Type B pancreatic cell (in vitro differentiated cells): ENCODE measurements at regions not wholly inside any gene's neighbourhood (a gene's known extent, or its start where the extent isn't known, plus 50 kb on each side); places are given as distances from the start of the nearest gene placed in this dataset.

Experiments used
- DNase-seq: peaks from one replicate; pipeline ENCODE4 v3.0.0; 2021; ENCODE audit warnings: mixed read lengths; ENCODE audit not compliant: unreplicated experiment; ENCODE audit errors: extremely low spot score
- H3K27ac Mint-ChIP-seq: 2 replicates; pipeline ENCODE4 v1.8.0; 2021; ENCODE audit warnings: mild to moderate bottlenecking, mixed read lengths
- H3K27me3 Mint-ChIP-seq: 2 replicates; pipeline ENCODE4 v1.8.0; 2021; ENCODE audit warnings: mixed read lengths
- H3K36me3 Mint-ChIP-seq: 2 replicates; pipeline ENCODE4 v1.8.0; 2021; ENCODE audit warnings: mixed read lengths
- H3K4me1 Mint-ChIP-seq: one replicate; pipeline ENCODE4 v1.8.0; 2021; ENCODE audit warnings: mixed read lengths; ENCODE audit not compliant: unreplicated experiment
- H3K4me3 Mint-ChIP-seq: 2 replicates; pipeline ENCODE4 v1.8.0; 2021; ENCODE audit warnings: mild to moderate bottlenecking, mixed read lengths
- H3K9me3 Mint-ChIP-seq: 2 replicates; pipeline ENCODE4 v1.8.0; 2021; ENCODE audit warnings: mixed read lengths
- TF ChIP-seq, protein P1 (sequence below): fragments of 200-600 bp; sonication (generic); conservative IDR thresholded peaks from 2 replicates; pipeline ENCODE4 v1.5.0; 2021; ENCODE audit warnings: antibody characterized with exemption, mild to moderate bottlenecking

GRCh38 chr6:82570083-82570482 is 206.5 kb downstream of the TPBG start:
- Mint-ChIP-seq H3K4me1 (peaks cover 24% of the 10 kb centered on the region), H3K27ac (no peak overlapping the region), H3K4me3 (no peak overlapping the region), H3K36me3 (no peaks in the 10 kb centered on the region), H3K27me3 (no peaks in the 10 kb centered on the region), H3K9me3 (no peaks in the 10 kb centered on the region)
- TF ChIP-seq, protein P1, sequence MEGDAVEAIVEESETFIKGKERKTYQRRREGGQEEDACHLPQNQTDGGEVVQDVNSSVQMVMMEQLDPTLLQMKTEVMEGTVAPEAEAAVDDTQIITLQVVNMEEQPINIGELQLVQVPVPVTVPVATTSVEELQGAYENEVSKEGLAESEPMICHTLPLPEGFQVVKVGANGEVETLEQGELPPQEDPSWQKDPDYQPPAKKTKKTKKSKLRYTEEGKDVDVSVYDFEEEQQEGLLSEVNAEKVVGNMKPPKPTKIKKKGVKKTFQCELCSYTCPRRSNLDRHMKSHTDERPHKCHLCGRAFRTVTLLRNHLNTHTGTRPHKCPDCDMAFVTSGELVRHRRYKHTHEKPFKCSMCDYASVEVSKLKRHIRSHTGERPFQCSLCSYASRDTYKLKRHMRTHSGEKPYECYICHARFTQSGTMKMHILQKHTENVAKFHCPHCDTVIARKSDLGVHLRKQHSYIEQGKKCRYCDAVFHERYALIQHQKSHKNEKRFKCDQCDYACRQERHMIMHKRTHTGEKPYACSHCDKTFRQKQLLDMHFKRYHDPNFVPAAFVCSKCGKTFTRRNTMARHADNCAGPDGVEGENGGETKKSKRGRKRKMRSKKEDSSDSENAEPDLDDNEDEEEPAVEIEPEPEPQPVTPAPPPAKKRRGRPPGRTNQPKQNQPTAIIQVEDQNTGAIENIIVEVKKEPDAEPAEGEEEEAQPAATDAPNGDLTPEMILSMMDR = no peak
- DNase-seq = no peak

- Mint-ChIP-seq H3K4me3 (no peak overlapping the region), H3K9me3 (peaks cover 9% of the 10 kb centered on the region), H3K27me3 (no peaks in the 10 kb centered on the region), H3K36me3 (no peaks in the 10 kb centered on the region), H3K27ac (no peak overlapping the region), H3K4me1 (peaks cover 24% of the 10 kb centered on the region)
- DNase-seq = no peak
- TF ChIP-seq, protein P1 = no peak
Observed at GRCh38 chr6:82571455-82571854, 207.8 kb downstream of the TPBG start.

DNA sequence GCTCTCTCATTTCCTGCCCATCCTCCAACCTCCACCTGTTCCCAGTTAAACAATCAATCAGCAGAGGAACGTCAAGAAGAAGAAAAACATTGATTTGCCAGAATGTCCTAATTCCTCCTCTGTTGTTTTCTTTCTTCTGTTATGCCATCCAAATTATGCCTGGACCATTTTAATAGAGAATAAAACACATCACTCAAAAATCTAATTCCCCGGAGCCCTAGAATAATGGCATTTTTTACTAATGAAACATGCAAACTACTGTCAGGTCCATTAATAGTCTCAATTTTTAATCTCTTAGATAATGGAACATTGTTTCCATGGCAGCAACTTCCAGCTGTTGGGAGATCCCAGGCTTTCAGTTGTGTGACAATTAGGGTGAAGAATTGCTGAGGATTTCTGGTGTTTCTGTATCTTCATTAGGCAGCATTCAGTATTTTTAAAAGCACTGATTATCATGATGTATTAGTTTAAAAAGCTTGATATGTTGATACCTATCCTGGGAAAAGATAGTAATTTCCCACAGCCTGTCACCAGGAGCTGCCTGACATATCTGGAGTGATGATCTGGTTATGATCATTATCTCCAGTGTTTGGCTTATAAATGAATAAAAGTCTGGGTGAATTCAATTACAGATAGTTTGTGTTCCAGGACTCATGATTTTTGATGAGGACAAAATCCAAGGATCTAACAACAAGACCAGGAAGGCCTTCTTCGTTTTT is 209.8 kb downstream of the TPBG start:
- Mint-ChIP-seq H3K36me3 (no peaks in the 10 kb centered on the region), H3K27ac (no peak overlapping the region), H3K27me3 (no peaks in the 10 kb centered on the region), H3K4me3 (no peak overlapping the region), H3K9me3 (peaks cover 9% of the 10 kb centered on the region), H3K4me1 (peaks cover 24% of the 10 kb centered on the region)
- TF ChIP-seq, protein P1 = no peak
- no peak for DNase-seq

GRCh38 chr6:82576284-82576683 is 212.7 kb downstream of the TPBG start:
- Mint-ChIP-seq H3K27ac (no peak overlapping the region), H3K4me3 (no peak overlapping the region), H3K27me3 (no peaks in the 10 kb centered on the region), H3K9me3 (peaks cover 12% of the 10 kb centered on the region), H3K4me1 (peaks cover 10% of the 10 kb centered on the region), H3K36me3 (no peaks in the 10 kb centered on the region)
- TF ChIP-seq, protein P1 = no peak
- no peak for DNase-seq

- no peak overlapping the region for H3K27ac Mint-ChIP-seq
Observed at GRCh38 chr6:82584194-82584695, 220.6 kb downstream of the TPBG start.

More at GRCh38 chr6:82584194-82584695, 220.6 kb downstream of the TPBG start:
- TF ChIP-seq, protein P1 = no peak
- Mint-ChIP-seq H3K27me3 (no peaks in the 10 kb centered on the region), H3K4me1 (peaks cover 5% of the 10 kb centered on the region), H3K36me3 (no peaks in the 10 kb centered on the region), H3K4me3 (no peak overlapping the region), H3K9me3 (peaks cover 5% of the 10 kb centered on the region)
- no peak for DNase-seq
